ENCODE measurements at regions not wholly inside any gene's neighbourhood (a gene's known extent, or its start where the extent isn't known, plus 50 kb on each side); places are given as distances from the start of the nearest gene placed in this dataset.
A peak's percentile ranks its signal among the peaks of the same experiment; 100 is the strongest.

GRCh38 chr11:112543390-112543789 lies 282.7 kb upstream of the PLET1 start:
- no peak for DNase-seq

GRCh38 chr11:112548641-112549040 lies 288.0 kb upstream of the PLET1 start:
- no peak for DNase-seq

- DNase-seq, result no peak
Measured at GRCh38 chr11:112553205-112553731, 292.6 kb upstream of the PLET1 start.

- DNase-seq, result no peak
Measured at GRCh38 chr11:112554586-112554985, 293.9 kb upstream of the PLET1 start.

- DNase-seq, result peak; percentile 70
Measured at GRCh38 chr11:112555491-112556364, 295.1 kb upstream of the PLET1 start.

GRCh38 chr11:112558691-112559090 lies 298.0 kb upstream of the PLET1 start:
- DNase-seq, result no peak

GRCh38 chr11:112563808-112564207 lies 303.1 kb upstream of the PLET1 start:
- no peak for DNase-seq

- no peak for DNase-seq
Measured at GRCh38 chr11:112564228-112564955, 303.7 kb upstream of the PLET1 start.

GRCh38 chr11:112565551-112565950 lies 304.9 kb upstream of the PLET1 start:
- no peak for DNase-seq

- DNase-seq, result no peak
Measured at GRCh38 chr11:112566124-112566523, 305.5 kb upstream of the PLET1 start.

- DNase-seq, result no peak
Measured at GRCh38 chr11:112570333-112570732, 309.7 kb upstream of the PLET1 start.

GRCh38 chr11:112579282-112579681 lies 318.6 kb upstream of the PLET1 start:
- no peak for DNase-seq

- DNase-seq, result no peak
Measured at GRCh38 chr11:112580864-112581263, 320.2 kb upstream of the PLET1 start.

- no peak for DNase-seq
Measured at GRCh38 chr11:112581747-112582146, 321.1 kb upstream of the PLET1 start.

- no peak for DNase-seq
Measured at GRCh38 chr11:112582366-112582765, 321.7 kb upstream of the PLET1 start.

GRCh38 chr11:112583261-112583893 lies 322.7 kb upstream of the PLET1 start:
- no peak for DNase-seq

- no peak for DNase-seq
Measured at GRCh38 chr11:112584672-112585071, 324.0 kb upstream of the PLET1 start.

GRCh38 chr11:112587664-112588063 lies 327.0 kb upstream of the PLET1 start:
- no peak for DNase-seq

- peak; percentile 91 for DNase-seq
Measured at GRCh38 chr11:112588252-112588694, 327.6 kb upstream of the PLET1 start.

- DNase-seq, result no peak
Measured at GRCh38 chr11:112589155-112589554, 328.5 kb upstream of the PLET1 start.

- no peak for DNase-seq
Measured at GRCh38 chr11:112590764-112591163, 330.1 kb upstream of the PLET1 start.

GRCh38 chr11:112593440-112593839 lies 332.8 kb upstream of the PLET1 start:
- no peak for DNase-seq

- no peak for DNase-seq
Measured at GRCh38 chr11:112596324-112596723, 335.7 kb upstream of the PLET1 start.

Measured in suppressor macrophage treated with lipopolysaccharide for 4 hours (primary cell).